Keratinocyte (primary cell): ENCODE measurements at regions not wholly inside any gene's neighbourhood (a gene's known extent, or its start where the extent isn't known, plus 50 kb on each side); places are given as distances from the start of the nearest gene placed in this dataset.

Experiments
- DNase-seq: peaks from one replicate; pipeline ENCODE4 v3.0.0-alpha.2; 2011; ENCODE audit warnings: low read depth, missing footprints, low spot score
- FAIRE-seq: peaks from 2 replicates; lab custom pipeline; 2011; peaks lifted over from hg19 to GRCh38; lab: Jason Lieb, UNC
- H2AFZ ChIP-seq: 2 replicates; pipeline ENCODE4 v1.6.0; 2012; ENCODE audit warnings: low read length, control low read depth, inconsistent platforms; ENCODE audit not compliant: control insufficient read depth
- H3K27ac ChIP-seq: 2 replicates; pipeline ENCODE4 v1.5.1; 2011; ENCODE audit warnings: low read length; ENCODE audit not compliant: control insufficient read depth, insufficient read depth
- H3K27me3 ChIP-seq: 3 replicates; pipeline ENCODE4 v1.6.0; 2011; ENCODE audit warnings: low read length; ENCODE audit not compliant: control insufficient read depth, insufficient read depth; ENCODE audit errors: extremely low read depth
- H3K36me3 ChIP-seq, 2 experiments: 2 replicates in 1 of 2; 3 replicates in 1 of 2; pipeline ENCODE4 v1.5.1; 2011; ENCODE audit warnings: low read length in 2 of 2, mild to moderate bottlenecking in 1 of 2; ENCODE audit not compliant: control insufficient read depth in 2 of 2, insufficient read depth in 2 of 2; ENCODE audit errors: extremely low read depth in 1 of 2
- H3K4me1 ChIP-seq: 3 replicates; pipeline ENCODE4 v1.5.1; 2011; ENCODE audit warnings: low read length; ENCODE audit not compliant: control insufficient read depth, insufficient read depth; ENCODE audit errors: extremely low read depth
- H3K4me2 ChIP-seq: 3 replicates; pipeline ENCODE4 v1.6.0; 2011; ENCODE audit warnings: low read depth, low read length; ENCODE audit not compliant: control insufficient read depth, insufficient read depth; ENCODE audit errors: extremely low read depth
- H3K4me3 ChIP-seq, 3 experiments: fragments of 200-600 bp in 1 of 3; sonication (generic) in 1 of 3; 2 replicates in 2 of 3; 3 replicates in 1 of 3; pipeline ENCODE4 v1.5.1; 2011 to 2016; ENCODE audit warnings: low read length in 3 of 3, mild to moderate bottlenecking in 3 of 3, control low read depth in 2 of 3, inconsistent platforms in 1 of 3, low read depth in 1 of 3, mixed read lengths in 1 of 3, mixed run types in 1 of 3, moderate library complexity in 1 of 3; ENCODE audit not compliant: control insufficient read depth in 2 of 3, insufficient read depth in 2 of 3; ENCODE audit errors: extremely low read depth in 1 of 3
- H3K79me2 ChIP-seq: 2 replicates; pipeline ENCODE4 v1.6.0; 2012; ENCODE audit warnings: low read length; ENCODE audit not compliant: control insufficient read depth, insufficient read depth
- H3K9ac ChIP-seq: 3 replicates; pipeline ENCODE4 v1.6.0; 2011; ENCODE audit warnings: low read length; ENCODE audit not compliant: control insufficient read depth, insufficient read depth; ENCODE audit errors: extremely low read depth
- H3K9me1 ChIP-seq: 3 replicates; pipeline ENCODE4 v1.6.0; 2011; ENCODE audit warnings: low read length; ENCODE audit not compliant: control insufficient read depth, insufficient read depth; ENCODE audit errors: extremely low read depth
- H3K9me3 ChIP-seq: 2 replicates; pipeline ENCODE4 v1.5.1; 2012; ENCODE audit warnings: low read depth, low read length; ENCODE audit not compliant: control insufficient read depth
- H4K20me1 ChIP-seq: 3 replicates; pipeline ENCODE4 v1.6.0; 2011; ENCODE audit warnings: low read length; ENCODE audit not compliant: control insufficient read depth, insufficient read depth; ENCODE audit errors: extremely low read depth
- CTCF ChIP-seq, 3 experiments: IDR thresholded peaks in 1 of 3; conservative IDR thresholded peaks in 1 of 3; optimal IDR thresholded peaks in 1 of 3; 2 replicates in 2 of 3; 3 replicates in 1 of 3; pipeline versions ENCODE3 to v1.5.1; 2011; ENCODE audit warnings: low read length in 3 of 3, mild to moderate bottlenecking in 3 of 3, moderate library complexity in 2 of 3, control low read depth in 1 of 3, inconsistent platforms in 1 of 3; ENCODE audit not compliant: insufficient read depth in 2 of 3; ENCODE audit errors: extremely low read depth in 1 of 3
- EZH2 ChIP-seq: IDR thresholded peaks from one replicate; pipeline ENCODE4 v1.6.1; 2012; ENCODE audit warnings: inconsistent platforms, mild to moderate bottlenecking, low read length, moderate library complexity
- dilution Hi-C: fragments of 300-500 bp; cut with MboI; formaldehyde crosslinking; loops from one replicate; pipeline ENCODE4 v1.7.0; 2020; ENCODE audit warnings: low sequenced_read_pairs; ENCODE audit not compliant: extremely low pct_ligation_motif_present

- H3K4me3 ChIP-seq = no peak overlapping the region
- no peaks in the 10 kb centered on the region for H3K79me2 ChIP-seq
- H3K36me3 ChIP-seq = no peaks in the 10 kb centered on the region
- H3K27me3 ChIP-seq = no peaks in the 10 kb centered on the region
- no peak for DNase-seq
- no peak for TF ChIP-seq CTCF (optimal IDR thresholded peaks at IDR 0.05 in 1 of 3, IDR thresholded peaks at IDR 0.05 in 1 of 3, conservative IDR thresholded peaks at IDR 0.05 in 1 of 3; ENCODE audit: extremely low read depth in 1 of 3, insufficient read depth in 2 of 3, low read length in 3 of 3)
- TF ChIP-seq EZH2 = no peak
- no peak overlapping the region for H3K9ac ChIP-seq
- no peak for FAIRE-seq
- no peak overlapping the region for H2AFZ ChIP-seq
- no peak overlapping the region for H3K27ac ChIP-seq
- H3K4me1 ChIP-seq = no peaks in the 10 kb centered on the region
- dilution Hi-C loops = no loop called here
- no peaks in the 10 kb centered on the region for H3K9me3 ChIP-seq
- no peaks in the 10 kb centered on the region for H3K9me1 ChIP-seq
- no peak overlapping the region for H3K4me2 ChIP-seq
- H4K20me1 ChIP-seq = no peaks in the 10 kb centered on the region
These were observed 332.1 kb upstream of the TCF4 start for GRCh38 chr18:55920063-55920462.

- Histone ChIP-seq H3K36me3 (no peaks in the 10 kb centered on the region), H3K27me3 (no peaks in the 10 kb centered on the region), H3K9me1 (no peaks in the 10 kb centered on the region), H3K4me3 (no peak overlapping the region), H3K27ac (no peak overlapping the region), H3K4me2 (no peak overlapping the region), H3K9me3 (no peaks in the 10 kb centered on the region), H2AFZ (no peak overlapping the region), H3K4me1 (no peaks in the 10 kb centered on the region), H3K79me2 (no peaks in the 10 kb centered on the region), H3K9ac (no peak overlapping the region), H4K20me1 (no peaks in the 10 kb centered on the region)
- dilution Hi-C loops = no loop called here
- no peak for FAIRE-seq
- no peak for TF ChIP-seq CTCF (optimal IDR thresholded peaks at IDR 0.05 in 1 of 3, IDR thresholded peaks at IDR 0.05 in 1 of 3, conservative IDR thresholded peaks at IDR 0.05 in 1 of 3; ENCODE audit: extremely low read depth in 1 of 3, insufficient read depth in 2 of 3, low read length in 3 of 3)
- no peak for TF ChIP-seq EZH2
- DNase-seq = no peak
These were observed 330.5 kb upstream of the TCF4 start for GRCh38 chr18:55918444-55918843.
